ENCODE measurements at regions not wholly inside any gene's neighbourhood (a gene's known extent, or its start where the extent isn't known, plus 50 kb on each side); places are given as distances from the start of the nearest gene placed in this dataset.

- TF ChIP-seq CTCF (IDR thresholded peaks at IDR 0.05), result no peak
- no peak for TF ChIP-seq POLR2A (IDR thresholded peaks at IDR 0.05)
- no peak for TF ChIP-seq EP300 (IDR thresholded peaks at IDR 0.05; ENCODE audit: low read depth)
- no peak for TF ChIP-seq POLR2AphosphoS5 (IDR thresholded peaks at IDR 0.05)
Observed at GRCh38 chr9:19650312-19650711, 138.5 kb downstream of the SLC24A2 start.

DNA sequence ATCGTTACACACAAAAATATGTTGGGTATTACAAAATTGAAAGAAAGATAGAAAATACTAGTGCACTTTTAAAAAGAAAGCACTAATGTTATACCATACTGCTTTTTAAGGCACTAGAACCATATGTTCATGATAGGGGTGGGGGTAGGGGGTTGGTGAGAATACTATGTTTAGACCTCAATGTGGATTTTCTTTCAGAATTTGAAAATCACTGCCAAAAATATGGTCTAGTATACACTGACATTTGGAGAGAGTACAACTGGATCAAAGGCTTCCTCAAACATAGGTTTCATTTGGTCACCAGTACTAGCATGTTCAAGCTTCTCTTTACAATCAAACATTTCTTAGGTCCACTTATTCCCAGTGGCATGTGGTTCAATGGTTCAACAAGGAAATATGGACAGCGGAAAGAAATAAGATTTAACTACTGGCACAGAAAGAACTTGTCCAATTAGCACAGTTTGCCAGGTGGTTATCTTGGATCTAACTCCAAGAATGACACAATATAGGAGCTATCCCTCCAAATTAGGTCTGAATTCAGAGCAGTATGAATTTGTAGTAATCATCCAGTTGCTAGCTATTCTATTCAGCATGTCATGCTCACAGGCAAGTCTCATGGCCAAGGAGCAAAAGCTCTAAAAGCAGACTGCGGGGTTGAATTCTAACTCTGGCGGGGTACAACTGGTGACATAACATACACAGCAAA, 139.3 kb downstream of the SLC24A2 start:
- Histone ChIP-seq H3K4me1 (no peaks in the 10 kb centered on the region), H3K36me3 (no peaks in the 10 kb centered on the region), H3K27ac (no peak overlapping the region), H3K9me3 (no peaks in the 10 kb centered on the region), H3K4me3 (no peak overlapping the region), H3K27me3 (no peaks in the 10 kb centered on the region)
- intact Hi-C loops (cut with DNase I; ENCODE audit: low total_unique reads), result no loop called here
- in situ Hi-C loops (cut with MboI; ENCODE audit: low pct_ligation_motif_present in 1 of 4, low pct_unique_long_range_greater_than_20kb in 1 of 4, low sequenced_read_pairs in 3 of 4), result no loop called here
- WGBS, 2 donors (ENCODE audit: low coverage in 1 of 2), result 53 to 62% methylated on average over 2 to 4 of the region's 4 CpGs
- DNase-seq, result no peak
- TF ChIP-seq CTCF (IDR thresholded peaks at IDR 0.05) (no peak), EP300 (IDR thresholded peaks at IDR 0.05; ENCODE audit: low read depth) (no peak), POLR2AphosphoS5 (IDR thresholded peaks at IDR 0.05) (no peak), POLR2A (IDR thresholded peaks at IDR 0.05) (no peak)

More at GRCh38 chr9:19650312-19650711, 138.5 kb downstream of the SLC24A2 start:
- no peaks in the 10 kb centered on the region for H3K27me3 ChIP-seq
- no peaks in the 10 kb centered on the region for H3K9me3 ChIP-seq
- no peak overlapping the region for H3K4me3 ChIP-seq
- H3K4me1 ChIP-seq, result no peaks in the 10 kb centered on the region
- no peak for DNase-seq
- in situ Hi-C loops (cut with MboI; ENCODE audit: low pct_ligation_motif_present in 1 of 4, low pct_unique_long_range_greater_than_20kb in 1 of 4, low sequenced_read_pairs in 3 of 4) (no loop called here), intact Hi-C loops (cut with DNase I; ENCODE audit: low total_unique reads) (no loop called here)
- H3K27ac ChIP-seq, result no peak overlapping the region
- H3K36me3 ChIP-seq, result no peaks in the 10 kb centered on the region
- WGBS, 2 donors (ENCODE audit: low coverage in 1 of 2), result 67% methylated on average over 2 of the region's 2 CpGs; no CpG with 5 or more reads in 1 of the 2 donors

GRCh38 chr9:19648672-19649071, 140.2 kb downstream of the SLC24A2 start:
- H3K27ac ChIP-seq, result no peak overlapping the region
- no peak for DNase-seq
- in situ Hi-C loops (cut with MboI; ENCODE audit: low pct_ligation_motif_present in 1 of 4, low pct_unique_long_range_greater_than_20kb in 1 of 4, low sequenced_read_pairs in 3 of 4), result no loop called here

DNA sequence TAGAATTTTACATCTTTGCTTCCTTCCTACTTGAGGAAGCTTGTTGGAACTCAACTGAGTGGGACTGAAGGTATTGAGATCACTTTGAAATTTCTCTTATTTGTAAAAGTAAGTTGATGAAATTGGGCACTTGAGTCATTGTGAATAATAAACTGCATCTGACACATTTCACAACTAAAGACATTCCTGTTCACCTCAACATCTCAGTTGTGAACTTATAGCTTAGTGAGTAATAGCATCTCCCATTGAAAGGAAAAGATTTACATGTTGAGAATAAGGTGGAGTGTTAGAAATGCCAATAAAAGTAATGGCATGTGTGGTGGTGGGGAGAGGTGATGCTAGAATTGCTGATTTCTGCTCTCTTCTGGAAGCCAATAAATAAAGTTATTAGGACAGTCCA, 145.0 kb downstream of the SLC24A2 start:
- no peak for DNase-seq
- Histone ChIP-seq H3K4me3 (no peak overlapping the region), H3K36me3 (no peaks in the 10 kb centered on the region), H3K27ac (no peak overlapping the region), H3K9me3 (no peaks in the 10 kb centered on the region), H3K4me1 (no peaks in the 10 kb centered on the region), H3K27me3 (no peaks in the 10 kb centered on the region)
- intact Hi-C loops (cut with DNase I; ENCODE audit: low total_unique reads), result no loop called here
- TF ChIP-seq POLR2AphosphoS5 (IDR thresholded peaks at IDR 0.05) (no peak), EP300 (IDR thresholded peaks at IDR 0.05; ENCODE audit: low read depth) (no peak)
- in situ Hi-C loops (cut with MboI; ENCODE audit: low pct_ligation_motif_present in 1 of 4, low pct_unique_long_range_greater_than_20kb in 1 of 4, low sequenced_read_pairs in 3 of 4), result no loop called here

More at GRCh38 chr9:19648672-19649071, 140.2 kb downstream of the SLC24A2 start:
- Histone ChIP-seq H3K9me3 (no peaks in the 10 kb centered on the region), H3K36me3 (no peaks in the 10 kb centered on the region), H3K4me1 (no peaks in the 10 kb centered on the region), H3K27me3 (no peaks in the 10 kb centered on the region), H3K4me3 (no peak overlapping the region)
- 24 to 31% methylated on average over 2 of the region's 2 CpGs for WGBS, 2 donors (ENCODE audit: low coverage in 1 of 2)
- intact Hi-C loops (cut with DNase I; ENCODE audit: low total_unique reads), result no loop called here
- TF ChIP-seq CTCF (IDR thresholded peaks at IDR 0.05), result no peak
- TF ChIP-seq POLR2AphosphoS5 (IDR thresholded peaks at IDR 0.05), result no peak
- TF ChIP-seq POLR2A (IDR thresholded peaks at IDR 0.05), result no peak
- no peak for TF ChIP-seq EP300 (IDR thresholded peaks at IDR 0.05; ENCODE audit: low read depth)

GRCh38 chr9:19642256-19642655, 146.6 kb downstream of the SLC24A2 start:
- H3K27me3 ChIP-seq, result no peaks in the 10 kb centered on the region
- no peaks in the 10 kb centered on the region for H3K4me1 ChIP-seq
- no peak overlapping the region for H3K27ac ChIP-seq
- intact Hi-C loops (cut with DNase I; ENCODE audit: low total_unique reads), result no loop called here
- no peaks in the 10 kb centered on the region for H3K36me3 ChIP-seq
- no peak overlapping the region for H3K4me3 ChIP-seq
- WGBS, 2 donors (ENCODE audit: low coverage in 1 of 2), result 60 to 64% methylated on average over 1 to 2 of the region's 2 CpGs
- TF ChIP-seq EP300 (IDR thresholded peaks at IDR 0.05; ENCODE audit: low read depth) (no peak), POLR2AphosphoS5 (IDR thresholded peaks at IDR 0.05) (no peak), POLR2A (IDR thresholded peaks at IDR 0.05) (no peak), CTCF (IDR thresholded peaks at IDR 0.05) (no peak)
- in situ Hi-C loops (cut with MboI; ENCODE audit: low pct_ligation_motif_present in 1 of 4, low pct_unique_long_range_greater_than_20kb in 1 of 4, low sequenced_read_pairs in 3 of 4), result no loop called here
- no peak for DNase-seq
- H3K9me3 ChIP-seq, result no peaks in the 10 kb centered on the region
